ENCODE measurements at regions not wholly inside any gene's neighbourhood (a gene's known extent, or its start where the extent isn't known, plus 50 kb on each side); places are given as distances from the start of the nearest gene placed in this dataset.

GRCh38 chr5:157915638-157916037, 56.7 kb upstream of the CLINT1 start:
- no peak for DNase-seq (ENCODE audit: extremely low spot score)
- Histone ChIP-seq H3K4me1 (peaks cover 28 to 57% (median 34%) of the 10 kb centered on the region in 4 donors), H3K4me3 (no peak overlapping the region), H3K27ac (replicated peaks in 1 of 4) (peak overlapping the region in 3 of 4 donors; percentile 49 to 61 (median 58)), H3K36me3 (no peaks in the 10 kb centered on the region), H3K9me3 (no peaks in the 10 kb centered on the region), H3K27me3 (no peaks in the 10 kb centered on the region)
- WGBS = 32% methylated on average over 3 of the region's 4 CpGs
- intact Hi-C loops (cut with DNase I) = loop anchor here (10.0 kb wide), 1 partner anchor 101 kb away; no protein-coding TSS in a partner anchor
- TF ChIP-seq POLR2AphosphoS5 (IDR thresholded peaks at IDR 0.05) (peak in 1 of 2 donors; percentile 72), EP300 (IDR thresholded peaks at IDR 0.05) (no peak)

DNA sequence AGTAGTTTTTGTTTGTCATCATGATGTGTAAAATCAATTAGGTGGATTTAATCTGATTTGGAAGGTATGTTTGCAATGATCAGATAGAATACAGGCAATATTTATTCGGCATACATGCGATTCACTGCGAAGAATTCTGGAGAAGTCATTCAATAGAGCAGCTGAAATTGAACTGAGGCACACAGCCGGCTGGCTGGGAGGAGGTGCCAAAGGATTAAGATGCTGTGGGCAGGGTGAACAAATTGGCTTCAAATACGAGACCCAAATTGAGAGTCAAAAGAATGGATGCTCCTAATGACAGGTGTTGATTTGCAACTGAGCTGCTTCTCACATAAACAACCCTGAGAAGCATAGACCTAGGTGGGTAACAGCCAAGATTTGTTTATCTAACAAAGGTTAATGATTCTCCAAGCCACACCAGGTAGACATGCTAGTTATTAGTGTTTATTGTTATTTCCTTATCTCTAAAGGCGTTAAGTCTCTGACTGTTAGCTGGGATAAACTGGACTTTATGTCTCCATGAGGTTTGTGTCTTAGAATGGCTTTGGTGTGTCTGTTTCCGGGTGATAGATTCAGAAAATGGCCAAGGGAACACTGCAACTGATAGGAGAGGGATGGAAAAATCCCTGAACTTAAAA, 55.3 kb upstream of the CLINT1 start:
- no peaks in the 10 kb centered on the region for H3K9me3 ChIP-seq
- H3K27me3 ChIP-seq = no peaks in the 10 kb centered on the region
- TF ChIP-seq EP300 (IDR thresholded peaks at IDR 0.05) (no peak), POLR2AphosphoS5 (IDR thresholded peaks at IDR 0.05) (no peak), POLR2A (IDR thresholded peaks at IDR 0.05; ENCODE audit: low read depth) (no peak), CTCF (IDR thresholded peaks at IDR 0.05) (no peak)
- no peak for DNase-seq (ENCODE audit: extremely low spot score)
- H3K4me3 ChIP-seq = no peak overlapping the region
- H3K36me3 ChIP-seq = no peaks in the 10 kb centered on the region
- intact Hi-C loops (cut with DNase I) = loop anchor here (10.0 kb wide), 1 partner anchor 99 kb away; no protein-coding TSS in a partner anchor
- WGBS = 87% methylated on average over 7 of the region's 7 CpGs
- H3K27ac ChIP-seq (replicated peaks in 1 of 4) = no peak overlapping the region
- peaks cover 28 to 57% (median 31%) of the 10 kb centered on the region in 4 donors for H3K4me1 ChIP-seq

- TF ChIP-seq POLR2AphosphoS5 (IDR thresholded peaks at IDR 0.05) = no peak
- peak overlapping the region in 1 of 4 donors; percentile 4 for H3K27ac ChIP-seq (replicated peaks in 1 of 4)
- H3K36me3 ChIP-seq = no peaks in the 10 kb centered on the region
- no peak overlapping the region for H3K4me3 ChIP-seq
- no peak for DNase-seq (ENCODE audit: extremely low spot score)
- intact Hi-C loops (cut with DNase I) = loop anchor here (10.0 kb wide), 1 partner anchor 99 kb away; no protein-coding TSS in a partner anchor
- no peaks in the 10 kb centered on the region for H3K9me3 ChIP-seq
- peaks cover 26 to 53% (median 27%) of the 10 kb centered on the region in 4 donors for H3K4me1 ChIP-seq
- WGBS = 74% methylated on average over 2 of the region's 2 CpGs
- H3K27me3 ChIP-seq = no peaks in the 10 kb centered on the region
Measured at GRCh38 chr5:157913575-157913974, 54.6 kb upstream of the CLINT1 start.

DNA sequence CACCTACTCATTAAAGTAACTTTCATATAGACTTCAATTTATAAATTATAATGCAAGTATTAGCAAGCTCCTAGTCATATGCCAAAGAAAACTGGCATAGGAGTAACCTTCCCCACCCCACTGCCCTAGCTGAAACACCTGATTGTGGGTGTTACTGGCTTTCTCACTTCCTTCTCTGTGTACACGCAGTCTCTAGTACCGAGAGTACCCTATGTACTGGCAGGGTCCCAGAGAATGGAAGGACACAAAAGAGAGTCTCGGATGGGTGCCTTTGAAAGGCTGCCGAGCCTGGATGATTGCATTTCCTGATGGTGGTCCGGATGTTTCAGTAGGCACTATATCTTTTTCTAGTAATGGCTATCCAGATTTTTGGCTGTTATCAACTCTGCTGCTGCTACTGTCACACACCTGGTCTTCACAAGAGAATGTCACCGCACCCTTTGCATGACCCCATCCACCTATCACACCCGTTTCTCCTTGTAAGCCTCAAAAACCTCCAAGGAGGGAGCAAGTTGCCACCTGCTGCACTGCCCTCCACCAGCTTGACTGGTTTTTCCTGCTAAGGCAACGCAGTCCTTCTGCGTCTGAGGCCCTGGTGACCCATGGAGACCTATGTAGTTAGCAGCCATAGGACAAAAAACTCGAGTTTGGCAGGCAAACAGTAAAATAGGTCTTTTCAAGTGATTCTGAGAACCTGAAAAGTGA, 53.8 kb upstream of the CLINT1 start:
- Histone ChIP-seq H3K27me3 (no peaks in the 10 kb centered on the region), H3K4me3 (no peak overlapping the region), H3K36me3 (no peaks in the 10 kb centered on the region), H3K4me1 (peaks cover 20 to 45% (median 22%) of the 10 kb centered on the region in 4 donors), H3K27ac (replicated peaks in 1 of 4) (no peak overlapping the region), H3K9me3 (no peaks in the 10 kb centered on the region)
- WGBS = 90% methylated on average over 10 of the region's 10 CpGs
- TF ChIP-seq EP300 (IDR thresholded peaks at IDR 0.05) = no peak
- no peak for TF ChIP-seq POLR2AphosphoS5 (IDR thresholded peaks at IDR 0.05)
- TF ChIP-seq CTCF (IDR thresholded peaks at IDR 0.05) = no peak
- intact Hi-C loops (cut with DNase I) = loop anchor here (10.0 kb wide), 1 partner anchor 98 kb away; no protein-coding TSS in a partner anchor
- DNase-seq (ENCODE audit: extremely low spot score) = no peak

DNA sequence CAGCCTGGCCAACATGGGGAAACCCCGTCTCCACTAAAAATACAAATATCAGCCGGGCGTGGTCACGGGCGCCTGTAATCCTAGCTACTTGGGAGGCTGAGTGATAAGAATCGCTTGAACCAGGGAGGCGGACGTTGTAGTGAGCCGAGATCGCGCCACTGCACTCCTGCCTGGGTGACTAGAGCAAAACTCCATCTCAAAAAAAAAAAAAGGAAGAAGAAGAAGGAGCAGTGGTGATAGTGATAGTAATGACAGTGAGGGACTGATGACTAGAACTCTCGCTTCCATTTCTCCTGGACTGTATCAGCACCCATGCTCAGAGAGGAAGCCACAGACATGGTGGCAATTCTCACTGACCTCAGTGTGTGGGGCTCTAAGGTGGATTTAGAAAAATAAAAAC, 52.6 kb upstream of the CLINT1 start:
- no peaks in the 10 kb centered on the region for H3K36me3 ChIP-seq
- H3K4me1 ChIP-seq = peaks cover 10 to 34% (median 16%) of the 10 kb centered on the region in 4 donors
- H3K4me3 ChIP-seq = no peak overlapping the region
- TF ChIP-seq POLR2AphosphoS5 (IDR thresholded peaks at IDR 0.05) = no peak
- no peak for TF ChIP-seq EP300 (IDR thresholded peaks at IDR 0.05)
- TF ChIP-seq CTCF (IDR thresholded peaks at IDR 0.05) = no peak
- H3K27me3 ChIP-seq = no peaks in the 10 kb centered on the region
- H3K9me3 ChIP-seq = no peaks in the 10 kb centered on the region
- WGBS = 96% methylated on average over 12 of the region's 12 CpGs
- H3K27ac ChIP-seq (replicated peaks in 1 of 4) = no peak overlapping the region
- intact Hi-C loops (cut with DNase I) = loop anchor here (10.0 kb wide), 1 partner anchor 97 kb away; no protein-coding TSS in a partner anchor
- no peak for DNase-seq (ENCODE audit: extremely low spot score)

Small RNAs in the stretch of these regions (small RNA-seq; reads per million reads assigned to genes)
- 0 reads per million in 3 donors for gene AC091979.2
- gene RNU2-48P = 0 to 0.34 (median 0.17) reads per million in 3 donors

Data from esophagus muscularis mucosa (tissue), 4 donors.